Activated CD4-positive, alpha-beta T cell treated with anti-CD3 and anti-CD28 coated beads, Interleukin-2, amount 50 U/mL, for 48 hours (primary cell): ENCODE measurements at regions not wholly inside any gene's neighbourhood (a gene's known extent, or its start where the extent isn't known, plus 50 kb on each side); places are given as distances from the start of the nearest gene placed in this dataset.

Source experiments
- DNase-seq, 2 experiments: peaks; one replicate each; pipeline ENCODE4 v3.0.0-alpha.2; 2020

DNA sequence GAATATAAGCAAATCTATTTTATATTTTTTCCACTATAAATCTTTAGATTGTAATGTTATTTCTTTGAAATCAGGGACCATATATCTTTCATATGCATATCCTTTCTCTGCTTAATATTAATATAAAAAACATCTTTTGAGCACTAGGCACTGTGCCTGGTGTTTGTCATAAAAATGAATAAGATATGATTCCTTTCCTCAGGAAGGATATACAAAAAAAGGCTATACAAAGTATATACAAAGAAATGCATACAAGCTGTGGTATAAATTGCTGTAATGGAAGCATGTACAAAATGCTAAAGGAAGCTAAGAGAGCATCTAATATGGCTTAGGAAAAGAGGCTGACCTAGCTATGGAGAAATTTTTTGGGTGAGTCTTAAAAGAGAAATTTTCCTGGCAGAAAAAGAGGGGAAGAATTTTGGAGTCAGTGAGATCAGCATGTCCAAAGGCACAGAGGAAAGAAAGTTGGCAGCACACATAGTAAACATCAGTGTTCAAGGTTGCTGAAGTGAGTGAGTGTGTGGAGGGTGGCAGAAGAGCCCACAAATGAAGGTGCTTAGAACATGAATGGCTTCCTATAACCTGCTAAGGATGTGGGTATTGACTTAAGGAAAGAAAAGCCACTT is 500.0 kb downstream of the SPRY1 start:
- no peak for DNase-seq

DNA sequence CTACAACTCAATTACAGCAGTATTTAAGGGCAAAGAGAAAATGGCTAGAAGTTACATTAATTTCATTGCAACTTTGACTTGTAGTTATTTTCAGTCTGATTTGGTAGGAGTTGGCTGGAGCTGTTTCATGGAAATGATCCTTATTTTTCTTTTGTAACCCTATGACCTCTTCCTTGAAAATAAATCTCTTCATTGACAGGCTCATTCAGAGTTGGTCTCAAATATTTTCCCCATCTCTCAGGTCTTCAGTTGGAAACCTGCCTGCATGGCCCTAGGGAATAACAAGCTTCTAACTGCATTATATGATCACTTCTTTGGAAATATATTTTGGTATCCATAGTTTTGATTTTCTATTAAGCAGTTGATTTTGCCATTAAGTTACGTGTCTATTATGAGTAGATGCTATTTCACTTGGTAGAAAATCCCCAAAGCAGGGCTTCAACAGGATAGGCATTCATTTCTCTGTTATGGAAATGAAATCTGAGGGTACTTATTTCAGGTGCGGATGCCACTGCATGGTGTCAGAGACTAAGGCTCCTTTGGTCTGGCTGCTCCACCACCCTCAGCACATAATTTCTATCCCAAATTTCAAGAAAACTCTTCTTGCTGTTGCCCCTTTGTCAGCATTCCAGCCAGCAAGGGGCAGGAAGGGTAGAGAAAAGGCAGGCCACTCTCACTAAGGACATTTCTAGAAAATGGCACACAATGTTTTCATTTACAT is 502.5 kb downstream of the SPRY1 start:
- DNase-seq, result no peak

DNA sequence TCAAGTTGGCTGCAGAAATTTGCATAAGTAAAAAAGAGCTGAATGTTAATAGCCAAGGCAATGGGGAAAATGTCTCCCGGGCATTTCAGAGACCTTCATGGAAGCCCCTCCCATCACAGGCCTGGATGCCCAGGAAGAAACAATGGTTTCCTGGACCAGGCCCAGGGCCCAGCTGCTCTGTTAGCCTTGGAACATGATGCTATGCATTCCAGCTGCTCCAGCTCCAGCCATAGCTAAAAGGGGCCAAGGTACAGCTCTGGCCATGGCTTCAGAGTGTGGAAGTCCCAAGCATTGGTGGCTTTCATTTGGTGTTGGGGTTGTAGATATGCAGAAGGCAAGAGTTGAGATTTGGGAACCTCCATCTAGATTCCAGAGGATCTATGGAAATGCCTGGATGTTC is 508.3 kb downstream of the SPRY1 start:
- no peak for DNase-seq

DNA sequence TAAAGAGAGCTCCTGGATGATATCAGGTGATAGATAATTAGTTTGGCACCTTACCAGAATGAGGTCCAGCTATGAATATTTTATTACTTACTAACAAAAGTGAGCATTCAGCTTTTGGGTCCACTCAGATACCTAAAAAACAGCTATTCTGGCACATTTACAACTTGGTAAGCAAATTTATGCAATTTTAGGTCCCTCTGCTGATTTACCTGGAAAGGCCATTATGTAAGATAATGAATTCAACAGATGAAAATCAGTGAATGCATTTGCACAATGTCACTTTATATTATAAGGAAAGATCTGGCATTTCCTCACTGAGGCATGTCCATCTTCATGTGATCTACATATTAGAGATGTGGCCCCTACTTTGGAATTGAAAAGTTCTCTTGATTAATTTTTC is 517.0 kb downstream of the SPRY1 start:
- DNase-seq, result no peak

DNA sequence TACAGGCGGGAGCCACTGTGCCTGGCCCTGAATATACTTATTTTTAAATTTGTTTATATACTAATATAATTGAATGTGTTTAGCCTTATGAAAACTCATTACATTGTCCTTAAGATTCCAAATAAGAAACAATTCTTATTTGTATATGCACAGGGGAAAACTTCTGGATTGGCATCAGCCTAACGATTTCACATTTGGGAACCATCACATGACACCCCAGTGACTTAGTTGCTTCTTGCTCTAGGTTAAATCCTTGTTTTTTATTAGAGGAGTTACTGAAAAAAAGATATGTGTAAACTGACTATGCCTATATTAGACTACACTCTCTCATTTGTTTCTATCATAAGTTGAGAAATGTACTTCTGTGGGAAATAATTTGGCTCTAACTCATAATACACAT is 520.2 kb downstream of the SPRY1 start:
- DNase-seq, result no peak

DNA sequence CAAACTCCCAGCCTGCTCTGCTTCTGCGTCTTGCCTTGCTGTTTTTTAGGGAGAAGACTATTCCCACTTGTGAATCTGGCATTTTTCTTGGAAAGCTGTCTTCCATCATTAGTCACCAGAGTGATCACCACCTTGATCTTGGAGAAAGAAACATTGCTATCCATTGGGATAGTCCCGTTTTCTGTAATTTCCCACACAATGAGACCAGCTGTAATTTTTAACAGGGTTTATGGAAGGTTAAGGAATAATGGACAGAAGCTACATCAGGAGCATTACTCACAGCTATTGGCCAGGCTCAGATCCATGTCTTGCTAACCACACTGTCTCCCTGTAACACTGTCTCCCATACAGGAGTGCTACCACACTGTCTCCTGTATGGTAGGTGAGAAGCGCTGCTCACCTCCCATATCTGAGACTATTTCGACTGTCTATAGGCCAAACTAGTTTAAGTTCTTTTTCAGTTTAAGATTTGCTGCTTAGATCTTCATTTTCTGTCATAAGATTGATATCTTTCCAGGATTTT is 523.0 kb downstream of the SPRY1 start:
- DNase-seq, result no peak

DNA sequence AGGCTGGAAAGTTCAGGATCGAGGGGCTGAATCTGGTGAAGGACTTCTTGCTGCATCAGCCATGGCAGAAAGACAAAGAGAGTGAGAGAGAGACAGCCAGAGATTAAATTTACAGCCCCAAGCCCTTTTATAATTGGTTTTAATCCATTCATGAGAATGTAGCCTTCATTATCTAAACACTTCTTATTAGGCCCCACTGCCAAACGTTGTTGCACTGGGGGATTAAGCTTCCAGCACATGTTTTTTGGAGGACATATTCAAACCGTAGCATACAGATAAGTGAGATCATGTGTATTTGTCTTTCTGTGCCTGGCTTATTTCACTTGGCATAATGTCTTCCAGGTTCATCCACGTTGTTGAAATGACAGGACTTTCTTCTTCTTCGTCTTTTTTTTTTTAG is 524.7 kb downstream of the SPRY1 start:
- no peak for DNase-seq

DNA sequence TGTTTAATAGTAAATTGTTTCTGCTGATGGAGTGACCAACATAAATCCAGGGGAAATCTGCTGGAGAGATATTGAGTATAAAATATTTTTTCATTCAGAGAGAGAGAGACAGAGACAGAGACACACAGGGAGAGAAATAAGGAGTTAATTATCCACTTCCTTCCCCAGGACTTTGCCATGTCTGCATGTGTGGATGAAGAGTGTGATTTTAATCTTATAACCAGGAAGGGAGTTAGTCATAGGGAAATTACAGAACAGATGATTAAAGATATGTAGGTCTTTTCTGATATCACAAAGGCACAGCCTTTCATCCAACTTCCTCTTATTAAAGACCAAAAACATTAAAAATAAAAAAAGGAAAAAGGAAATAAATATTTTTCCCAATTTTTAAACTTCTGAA is 526.3 kb downstream of the SPRY1 start:
- DNase-seq, result no peak

DNA sequence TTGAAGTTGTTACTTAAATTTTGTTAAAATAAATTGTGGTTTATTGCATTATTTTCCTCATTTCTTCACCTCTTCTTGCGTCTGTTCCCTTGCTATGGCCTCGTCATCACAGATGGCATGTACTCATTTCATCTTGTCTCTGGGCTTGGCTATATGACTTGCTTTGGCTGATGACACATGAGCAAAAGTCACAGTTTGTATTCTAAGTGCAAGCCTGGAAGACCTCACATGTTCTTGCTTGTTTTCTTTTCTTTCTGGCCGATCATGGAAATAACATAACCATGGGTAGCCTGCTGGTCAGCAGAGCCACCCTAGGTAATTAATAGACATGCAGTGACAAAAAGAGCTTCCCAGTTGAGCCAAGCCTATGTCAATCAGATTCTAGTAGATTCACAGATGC is 527.9 kb downstream of the SPRY1 start:
- DNase-seq, result no peak

DNA sequence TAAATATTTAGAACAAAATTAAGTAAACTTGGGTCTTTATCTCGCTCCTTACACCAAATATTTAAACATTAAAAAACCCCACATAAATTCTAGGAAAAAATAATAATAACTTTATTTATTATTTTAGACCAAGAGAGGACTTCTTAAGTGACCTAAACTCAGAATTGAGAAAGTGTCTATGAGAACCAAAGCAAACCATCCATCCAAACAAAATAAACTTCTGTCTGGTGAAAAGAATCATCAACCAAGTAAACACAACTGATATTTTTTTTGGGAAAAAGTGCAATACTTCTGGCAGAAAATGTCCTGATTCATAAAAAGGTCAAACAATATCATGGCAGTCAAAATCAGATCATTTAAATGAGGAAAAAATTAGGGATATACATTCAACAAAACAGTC is 533.0 kb downstream of the SPRY1 start:
- DNase-seq, result no peak

DNA sequence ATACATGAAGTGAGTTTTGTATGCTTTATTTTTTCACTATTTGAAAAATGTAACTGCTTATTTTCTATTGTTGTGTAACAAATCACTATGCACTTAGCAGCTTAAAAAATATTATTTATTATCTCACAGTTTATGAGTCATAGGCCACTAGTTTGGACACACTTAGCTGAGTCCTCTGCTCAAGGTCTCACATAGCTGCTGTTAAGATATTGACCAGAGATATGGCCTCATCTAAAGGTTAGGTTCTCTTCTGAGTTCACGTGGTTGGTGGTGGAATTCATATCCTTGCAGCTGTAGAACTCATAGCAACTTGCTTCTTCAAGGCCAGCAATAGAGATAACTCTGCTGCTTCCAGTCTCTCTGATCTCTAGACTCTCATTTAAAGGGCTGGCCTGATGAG is 534.4 kb downstream of the SPRY1 start:
- DNase-seq, result no peak

DNA sequence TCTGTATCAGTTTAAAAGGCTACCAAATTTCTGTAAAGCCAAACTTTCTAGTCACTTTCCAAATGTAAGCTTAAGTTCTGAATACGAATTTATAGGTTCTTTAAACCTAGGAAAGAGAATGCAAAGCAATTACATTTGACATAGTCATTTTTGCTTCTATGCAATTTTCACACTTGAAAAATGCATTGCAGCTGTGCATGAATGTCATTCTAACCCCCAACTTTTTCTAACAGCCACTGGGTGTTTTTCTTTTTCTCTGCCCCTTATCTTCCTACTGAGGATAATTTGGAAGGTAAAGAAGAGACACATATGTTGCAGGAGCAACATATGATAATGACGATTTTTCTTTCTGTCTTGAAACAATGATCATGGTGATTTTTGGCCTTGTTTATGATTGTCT is 537.5 kb downstream of the SPRY1 start:
- no peak for DNase-seq

DNA sequence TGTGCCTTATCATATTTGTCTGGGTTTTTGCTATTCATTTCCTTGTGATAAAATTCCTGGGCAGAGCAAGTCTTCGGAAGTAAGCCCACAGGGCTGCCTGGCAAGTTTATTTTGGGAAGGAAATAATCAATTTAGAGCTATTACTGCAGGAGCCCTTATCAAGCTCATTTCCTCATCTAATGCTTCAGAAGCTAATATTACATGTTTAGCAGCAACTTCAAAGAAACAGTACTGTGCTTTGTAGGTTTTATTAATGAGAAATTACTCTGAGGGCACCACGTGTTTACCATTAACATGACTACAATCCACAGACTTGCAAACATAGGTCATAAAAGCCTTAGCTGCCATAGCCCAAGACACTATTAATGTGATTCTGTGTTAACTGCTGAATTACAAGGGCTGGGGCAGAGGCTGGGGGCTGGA is 540.0 kb downstream of the SPRY1 start:
- no peak for DNase-seq

DNA sequence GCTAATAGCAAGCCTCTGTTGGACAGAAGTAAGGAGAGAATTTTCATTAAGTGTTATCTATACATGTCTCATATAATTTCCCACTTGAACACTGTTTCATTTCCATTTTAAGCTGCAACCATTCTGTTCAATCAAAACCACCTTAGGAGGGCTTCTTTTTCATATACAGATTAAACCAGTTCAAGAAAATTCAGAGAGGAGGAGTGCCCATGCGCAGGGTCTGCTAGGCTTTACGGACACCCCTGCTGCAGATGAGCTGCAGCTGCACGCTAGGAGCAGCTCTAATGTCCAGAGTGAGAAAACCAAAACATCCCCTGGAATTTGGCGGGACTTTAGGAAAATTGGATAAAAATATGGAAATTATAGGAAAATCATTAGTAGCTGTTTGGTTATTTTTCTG is 541.0 kb downstream of the SPRY1 start:
- DNase-seq, result no peak

DNA sequence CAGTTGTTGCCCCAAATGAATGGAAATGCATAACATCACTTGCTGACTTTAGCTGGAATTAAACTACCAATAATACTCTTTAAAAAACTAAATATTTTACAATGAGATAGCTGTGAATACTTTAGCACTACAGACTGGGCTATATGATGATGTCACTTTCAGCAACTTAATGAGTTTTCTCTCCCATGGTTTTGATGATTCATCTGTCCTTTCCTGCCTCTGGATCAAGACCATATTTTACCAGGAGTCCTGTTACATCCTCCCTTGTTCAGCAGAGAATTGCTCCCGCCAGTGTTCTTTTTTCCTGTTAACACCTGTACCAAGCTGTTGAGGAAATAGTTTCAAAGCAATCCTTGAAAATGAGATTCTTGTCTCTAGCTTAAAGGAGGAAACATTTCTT is 543.0 kb downstream of the SPRY1 start:
- no peak for DNase-seq

DNA sequence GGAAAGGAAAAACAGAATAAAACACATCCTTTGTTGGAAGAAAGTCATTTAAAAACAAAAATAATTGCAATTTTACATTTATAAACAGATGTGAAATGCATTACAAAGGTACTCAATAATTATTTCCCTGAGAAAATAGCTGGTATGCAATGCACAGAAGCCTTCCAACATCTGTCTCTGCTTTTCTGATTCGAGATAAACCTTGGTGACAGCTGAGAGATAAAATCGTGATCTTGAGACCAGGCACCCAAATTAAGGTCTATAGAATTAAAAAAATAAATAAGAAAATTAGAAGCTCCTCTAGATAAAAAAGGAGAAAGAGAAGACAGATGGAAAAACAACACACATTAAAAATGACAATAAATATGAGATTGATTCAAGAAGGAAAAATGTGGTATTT is 544.0 kb downstream of the SPRY1 start:
- no peak for DNase-seq

DNA sequence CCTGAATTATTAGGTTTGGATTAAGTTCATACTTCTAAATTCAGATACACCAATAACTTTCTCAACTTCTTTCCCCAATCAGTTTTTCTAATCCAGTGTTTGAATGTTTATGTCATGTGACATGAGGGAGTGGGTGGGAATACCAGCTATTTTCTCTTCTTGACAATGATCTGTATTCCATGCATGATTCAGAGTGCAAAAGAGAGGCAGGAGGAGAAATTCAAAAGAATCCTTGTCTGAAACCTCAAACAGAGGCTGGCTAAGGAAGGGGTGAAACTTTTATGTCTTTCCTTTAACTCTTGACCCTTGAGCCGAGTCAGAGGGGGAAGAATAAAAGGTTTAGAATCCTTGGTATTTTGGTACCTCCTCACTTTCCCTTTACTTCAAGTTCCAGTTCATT is 544.7 kb downstream of the SPRY1 start:
- DNase-seq, result no peak

DNA sequence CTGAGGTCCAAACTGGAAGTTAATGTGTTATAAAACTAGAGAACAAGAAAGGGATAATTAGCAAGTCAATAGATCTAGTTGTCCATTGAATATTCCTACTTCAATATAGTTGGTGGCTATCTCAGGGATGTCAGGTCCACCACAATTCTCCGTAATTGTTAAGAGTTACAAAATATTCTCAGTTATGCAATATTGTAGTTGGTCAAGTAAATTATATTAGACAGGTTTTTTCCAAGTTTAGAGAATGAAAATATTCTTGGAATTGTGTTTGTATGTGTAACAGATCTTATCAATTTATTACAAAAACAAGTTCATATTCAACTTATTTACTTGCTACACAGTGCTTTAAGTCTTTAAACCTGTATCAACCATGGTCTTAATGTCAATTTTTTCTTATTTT is 547.4 kb downstream of the SPRY1 start:
- no peak for DNase-seq

DNA sequence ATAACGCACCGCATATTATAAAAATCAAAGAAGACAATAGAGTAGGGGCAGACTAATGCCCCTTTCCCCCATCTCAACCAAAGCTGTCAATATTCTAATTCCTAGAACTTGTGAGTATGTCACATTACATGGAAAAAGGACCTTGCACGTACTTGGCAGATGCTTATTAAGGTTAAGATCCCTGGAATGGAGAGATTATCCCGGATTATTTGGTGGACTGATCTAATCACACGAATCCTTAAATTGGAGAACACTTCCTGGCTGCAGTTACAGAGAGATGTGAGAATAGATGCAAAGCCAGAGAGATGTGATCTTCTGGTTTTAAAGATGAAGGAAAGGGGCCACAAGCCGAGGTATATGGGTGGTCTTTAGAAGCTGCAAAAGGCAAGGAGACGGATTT is 548.7 kb downstream of the SPRY1 start:
- DNase-seq, result no peak

DNA sequence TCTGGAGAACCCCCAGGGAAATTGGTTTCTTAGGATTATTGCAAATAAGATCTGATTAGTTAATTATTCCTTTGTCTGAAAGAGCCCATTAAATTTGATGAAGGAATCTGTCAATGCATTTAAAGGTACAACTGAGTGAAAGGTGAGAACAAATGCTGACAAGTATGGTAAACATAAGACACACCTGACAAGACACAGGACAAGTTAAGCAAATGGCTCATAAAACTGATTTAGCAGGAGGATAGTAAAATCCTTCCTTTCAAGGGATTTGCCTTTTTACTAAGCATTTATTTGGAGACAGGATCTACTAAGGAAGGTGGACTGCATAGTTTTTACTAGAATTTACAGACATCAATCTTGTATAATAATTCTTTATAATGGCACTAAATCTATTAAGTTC is 553.9 kb downstream of the SPRY1 start:
- DNase-seq, result no peak

DNA sequence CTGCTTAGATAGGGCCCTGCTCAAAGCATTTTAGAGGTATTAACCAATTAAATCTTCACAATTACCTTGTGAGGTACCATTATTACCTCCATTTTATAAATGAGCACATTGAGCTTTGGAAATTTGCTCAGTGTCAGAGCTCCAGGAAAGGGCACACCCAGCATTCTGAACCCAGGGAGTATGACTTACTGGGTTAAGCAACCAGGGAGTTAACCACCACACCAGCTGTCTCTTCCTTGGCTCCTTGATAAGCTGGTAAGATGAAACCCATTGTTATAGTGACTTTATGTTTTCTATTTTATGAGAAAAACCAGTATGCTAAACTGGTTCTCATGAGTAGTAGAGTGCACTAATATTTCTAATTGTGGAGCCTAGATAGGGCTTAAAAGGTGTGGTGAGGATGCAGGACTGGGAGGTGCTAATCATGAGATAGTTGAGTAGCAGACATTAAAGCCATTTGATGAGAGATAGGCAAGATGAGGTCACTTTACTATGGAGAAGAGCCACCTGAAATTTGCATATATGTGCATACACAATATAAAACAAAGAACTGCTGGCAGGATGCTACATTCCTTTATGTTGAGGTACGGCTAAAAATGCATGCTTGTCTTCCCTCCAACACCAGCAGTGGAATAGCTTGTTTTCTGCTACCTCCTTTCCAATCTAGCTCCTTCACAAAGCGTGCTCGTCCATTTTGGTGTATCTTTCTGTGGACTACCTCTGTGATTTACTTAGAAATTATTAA is 556.1 kb downstream of the SPRY1 start:
- DNase-seq, result no peak

DNA sequence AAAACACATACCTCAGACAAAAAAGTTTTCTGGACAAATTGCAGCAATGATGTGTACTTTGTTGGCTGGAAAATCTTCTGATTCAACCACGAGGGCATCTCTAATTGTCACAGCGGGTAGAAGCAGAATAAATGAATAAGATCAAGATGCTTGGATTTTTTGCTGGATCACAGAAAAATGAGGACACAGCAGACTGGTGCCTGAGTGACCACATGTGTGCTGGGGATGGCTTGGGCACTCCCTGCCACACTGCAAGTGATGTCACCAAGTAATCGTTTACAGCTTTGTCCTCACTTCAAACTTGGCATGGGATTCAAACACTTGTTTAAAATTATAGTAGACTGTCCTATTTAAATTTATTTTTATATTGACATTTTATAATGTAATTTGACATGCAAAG is 557.0 kb downstream of the SPRY1 start:
- no peak for DNase-seq

DNA sequence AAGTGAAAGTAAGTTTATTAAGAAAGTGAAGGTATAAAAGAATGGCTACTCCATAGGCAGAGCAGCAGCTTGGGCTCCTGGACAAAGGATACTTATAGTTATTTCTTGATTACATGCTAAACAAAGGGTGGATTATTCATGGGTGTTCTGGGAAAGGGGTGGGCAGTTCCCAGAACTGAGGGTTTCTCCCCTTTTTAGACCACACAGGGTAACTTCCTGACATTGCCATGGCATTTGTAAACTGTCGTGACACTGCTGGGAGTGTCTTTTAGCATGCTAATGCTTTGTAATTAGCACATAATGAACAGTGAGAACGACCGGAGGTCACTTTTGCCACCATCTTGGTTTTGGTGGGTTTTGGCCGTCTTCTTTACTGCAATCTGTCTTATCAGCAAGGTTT is 557.6 kb downstream of the SPRY1 start:
- no peak for DNase-seq

DNA sequence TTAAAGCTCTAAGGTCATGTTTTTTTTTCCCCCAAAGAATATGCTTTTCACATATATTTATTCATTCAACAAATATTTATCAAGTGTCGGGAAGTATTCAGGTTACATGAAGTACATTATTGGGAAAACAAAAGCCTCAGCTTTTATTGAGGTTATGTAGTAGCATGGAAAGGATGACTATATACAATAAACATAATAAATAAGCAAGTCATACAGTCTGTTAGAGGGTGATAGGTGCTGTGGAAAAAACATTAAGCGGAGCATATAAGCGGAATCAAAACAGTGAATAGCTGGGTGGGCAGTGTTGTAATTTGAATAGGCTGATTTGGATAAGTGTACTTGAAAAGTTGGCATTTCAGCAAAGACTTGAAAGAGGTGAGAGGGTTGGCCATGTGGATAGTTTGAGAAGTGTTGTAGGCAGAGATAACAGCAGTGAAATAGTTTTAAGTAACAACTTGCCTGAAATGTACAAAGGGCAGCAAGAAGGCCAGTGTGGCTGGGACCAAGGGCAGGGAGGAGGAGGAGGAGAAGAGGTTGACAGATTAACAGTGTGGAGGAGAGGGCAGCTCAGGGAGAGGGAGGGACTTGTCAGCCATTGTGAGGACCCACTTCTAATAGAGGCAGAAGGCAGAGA is 558.7 kb downstream of the SPRY1 start:
- no peak for DNase-seq
